ENCODE measurements at regions not wholly inside any gene's neighbourhood (a gene's known extent, or its start where the extent isn't known, plus 50 kb on each side); places are given as distances from the start of the nearest gene placed in this dataset.

DNA sequence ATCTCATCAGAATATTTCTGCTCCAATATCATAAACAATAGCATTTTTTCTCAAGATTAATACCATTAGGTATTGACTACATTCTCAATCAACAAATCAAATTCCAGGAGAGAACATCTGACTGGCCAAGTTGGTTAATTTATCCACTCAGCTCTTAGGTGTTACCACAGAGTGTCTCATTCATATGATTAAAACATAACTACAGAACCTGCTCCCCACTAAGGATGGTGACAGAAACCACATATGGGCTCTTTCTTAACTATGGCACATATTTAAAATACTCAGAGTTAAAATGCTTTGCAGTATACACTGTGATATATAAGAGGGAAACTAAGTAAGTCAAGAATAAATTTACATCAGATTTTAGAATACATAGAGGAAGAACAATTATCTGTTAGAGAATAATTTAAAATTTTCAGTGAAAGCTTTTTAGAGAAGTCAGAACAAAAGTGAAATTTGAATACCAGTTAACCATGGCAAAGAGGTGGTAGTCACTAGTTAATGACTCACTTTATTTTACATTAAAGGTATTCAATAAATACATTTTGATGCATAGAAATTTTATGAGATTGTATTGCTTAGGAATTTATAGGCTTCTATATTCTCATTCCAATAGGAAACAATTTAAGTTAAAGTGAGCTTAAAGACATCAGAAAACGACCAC lies 1120.8 kb upstream of the TMEFF2 start:
- no peak overlapping the region for H3K4me3 ChIP-seq (ENCODE audit: extremely low read depth in 1 of 4, insufficient read depth in 2 of 4, low read depth in 3 of 4, low read length in 4 of 4)
- no peaks in the 10 kb centered on the region for H3K79me1 ChIP-seq (ENCODE audit: low read depth, low read length)
- H2BK20ac ChIP-seq (ENCODE audit: low read length) = no peak overlapping the region
- no peak overlapping the region for H3K4me2 ChIP-seq (ENCODE audit: insufficient read depth in 1 of 2, low read depth in 2 of 2, low read length in 2 of 2)
- H3K27ac ChIP-seq (ENCODE audit: low read depth, low read length) = no peak overlapping the region
- H3K23ac ChIP-seq (ENCODE audit: insufficient read length) = no peak overlapping the region
- H3K27me3 ChIP-seq (replicated peaks in 1 of 4; ENCODE audit: control insufficient read depth in 3 of 4, extremely low read depth in 1 of 4, insufficient read depth in 3 of 4, low read length in 3 of 4) = no peaks in the 10 kb centered on the region
- no peak overlapping the region for H4K8ac ChIP-seq (ENCODE audit: extremely low read depth, insufficient read depth, low read length)
- DNase-seq (ENCODE audit: low read depth in 1 of 2, low spot score in 2 of 2) (no peak), FAIRE-seq (no peak)
- no peak overlapping the region for H3K14ac ChIP-seq (ENCODE audit: insufficient read length)
- H2BK12ac ChIP-seq (ENCODE audit: low read depth, low read length) = no peak overlapping the region
- POLR2A ChIA-PET (ENCODE audit: partially characterized antibody) = no interaction called here
- H2BK15ac ChIP-seq (ENCODE audit: low read length) = no peak overlapping the region
- no peak overlapping the region for H2AK5ac ChIP-seq (ENCODE audit: low read depth, low read length)
- no peak overlapping the region for H2BK120ac ChIP-seq (replicated peaks; ENCODE audit: low read depth, low read length)
- no peak overlapping the region for H3K4ac ChIP-seq (replicated peaks; ENCODE audit: insufficient read length, low read depth, low read length)
- no peak overlapping the region for H3K56ac ChIP-seq (replicated peaks; ENCODE audit: insufficient read length, low read depth, low read length)
- H4K91ac ChIP-seq (replicated peaks; ENCODE audit: insufficient read length, low read length) = no peak overlapping the region
- no peaks in the 10 kb centered on the region for H3K79me2 ChIP-seq (ENCODE audit: control insufficient read depth in 1 of 2, insufficient read depth in 2 of 2, low read length in 2 of 2)
- H3K23me2 ChIP-seq (ENCODE audit: low read depth, low read length) = no peaks in the 10 kb centered on the region
- TF ChIP-seq RFX5 (IDR thresholded peaks at IDR 0.05; ENCODE audit: borderline replicate concordance, low read depth, low read length) (no peak), POLR2AphosphoS5 (IDR thresholded peaks at IDR 0.05; ENCODE audit: low read depth, low read length) (no peak), BRCA1 (IDR thresholded peaks at IDR 0.05; ENCODE audit: low read depth, low read length) (no peak), CHD2 (IDR thresholded peaks at IDR 0.05; ENCODE audit: low read length) (no peak), SP4 (IDR thresholded peaks at IDR 0.05; ENCODE audit: low read length) (no peak), RXRA (IDR thresholded peaks at IDR 0.05; ENCODE audit: insufficient read depth, low read depth, low read length) (no peak), POLR2A (IDR thresholded peaks at IDR 0.05; ENCODE audit: control extremely low read depth in 1 of 2, low read depth in 2 of 2, low read length in 2 of 2) (no peak)
- H2BK5ac ChIP-seq (ENCODE audit: low read depth, low read length) = no peak overlapping the region
- WGBS, 2 experiments (ENCODE audit: extremely low coverage in 1 of 2, insufficient coverage in 1 of 2, insufficient read length in 1 of 2, insufficient replicate concordance in 2 of 2, low coverage in 1 of 2, low lambda C conversion rate in 2 of 2, missing lambda C conversion rate in 1 of 2) = 95% methylated on average over 1 of the region's 1 CpG; no CpG with 5 or more reads in 1 of the 2 experiments
- CTCF ChIA-PET (ENCODE audit: partially characterized antibody) = interaction anchor here (1.0 kb wide), 1 partner anchor 269 kb away, joined by 5 read pairs; no protein-coding TSS in a partner anchor
- peaks cover 0 to 4% (median 0%) of the 10 kb centered on the region in 4 experiments; a peak in 1 of 7 replicates for H3K4me1 ChIP-seq (replicated peaks in 1 of 4; ENCODE audit: control insufficient read depth in 3 of 4, insufficient read depth in 4 of 4, low read length in 3 of 4)
- H2AFZ ChIP-seq (ENCODE audit: low read length) = no peak overlapping the region
- no peak overlapping the region for H3K18ac ChIP-seq (ENCODE audit: extremely low read depth, low read length)
- no peaks in the 10 kb centered on the region for H3K36me3 ChIP-seq (ENCODE audit: control insufficient read depth in 2 of 4, insufficient read depth in 4 of 4, low read length in 3 of 4)
- no peaks in the 10 kb centered on the region for H4K20me1 ChIP-seq (replicated peaks in 1 of 2; ENCODE audit: control insufficient read depth in 1 of 2, insufficient read depth in 2 of 2, low read length in 2 of 2)
- no peaks in the 10 kb centered on the region for H3K9me3 ChIP-seq (ENCODE audit: insufficient read depth in 2 of 2, low read depth in 1 of 2, low read length in 1 of 2)
- H4K5ac ChIP-seq (ENCODE audit: insufficient read length, low read depth, low read length) = no peak overlapping the region
- no peak overlapping the region for H3K9ac ChIP-seq (replicated peaks in 1 of 4; ENCODE audit: extremely low read depth in 1 of 4, low read depth in 3 of 4, low read length in 3 of 4)
